ENCODE measurements at regions not wholly inside any gene's neighbourhood (a gene's known extent, or its start where the extent isn't known, plus 50 kb on each side); places are given as distances from the start of the nearest gene placed in this dataset.

DNA sequence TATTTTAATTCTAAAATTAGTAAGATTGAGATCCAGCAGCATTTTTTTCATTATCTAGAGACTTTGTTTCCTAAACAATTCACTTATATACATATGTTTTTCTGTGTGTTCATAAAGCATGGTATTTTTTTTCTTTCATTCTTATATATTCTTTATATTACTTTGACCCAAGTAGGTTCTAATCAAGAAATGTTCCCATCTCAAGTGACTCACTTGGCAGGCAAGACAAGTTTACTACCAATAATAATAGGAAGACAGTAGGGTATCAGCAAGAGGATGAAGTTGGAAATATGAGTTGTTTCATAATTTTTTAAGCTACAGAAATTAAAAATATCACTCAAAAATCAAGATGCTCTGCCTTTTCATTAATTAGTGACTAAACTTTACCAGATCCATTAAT lies 613.4 kb upstream of the ATP2B1 start:
- TF ChIP-seq, protein P1, sequence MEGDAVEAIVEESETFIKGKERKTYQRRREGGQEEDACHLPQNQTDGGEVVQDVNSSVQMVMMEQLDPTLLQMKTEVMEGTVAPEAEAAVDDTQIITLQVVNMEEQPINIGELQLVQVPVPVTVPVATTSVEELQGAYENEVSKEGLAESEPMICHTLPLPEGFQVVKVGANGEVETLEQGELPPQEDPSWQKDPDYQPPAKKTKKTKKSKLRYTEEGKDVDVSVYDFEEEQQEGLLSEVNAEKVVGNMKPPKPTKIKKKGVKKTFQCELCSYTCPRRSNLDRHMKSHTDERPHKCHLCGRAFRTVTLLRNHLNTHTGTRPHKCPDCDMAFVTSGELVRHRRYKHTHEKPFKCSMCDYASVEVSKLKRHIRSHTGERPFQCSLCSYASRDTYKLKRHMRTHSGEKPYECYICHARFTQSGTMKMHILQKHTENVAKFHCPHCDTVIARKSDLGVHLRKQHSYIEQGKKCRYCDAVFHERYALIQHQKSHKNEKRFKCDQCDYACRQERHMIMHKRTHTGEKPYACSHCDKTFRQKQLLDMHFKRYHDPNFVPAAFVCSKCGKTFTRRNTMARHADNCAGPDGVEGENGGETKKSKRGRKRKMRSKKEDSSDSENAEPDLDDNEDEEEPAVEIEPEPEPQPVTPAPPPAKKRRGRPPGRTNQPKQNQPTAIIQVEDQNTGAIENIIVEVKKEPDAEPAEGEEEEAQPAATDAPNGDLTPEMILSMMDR (IDR thresholded peaks at IDR 0.05; ENCODE audit: insufficient read depth, low read length, poor library complexity, severe bottlenecking) = no peak
- no peak for TF ChIP-seq EZH2phosphoT487 (conservative IDR thresholded peaks at IDR 0.05; ENCODE audit: low read length)
